AG09309 (cell line): ENCODE measurements at regions not wholly inside any gene's neighbourhood (a gene's known extent, or its start where the extent isn't known, plus 50 kb on each side); places are given as distances from the start of the nearest gene placed in this dataset.

Experiments used
- DNase-seq: peaks from one replicate; pipeline ENCODE4 v3.0.0-alpha.2; 2010; ENCODE audit warnings: low read depth
- H3K4me3 ChIP-seq: 2 replicates; pipeline ENCODE4 v1.5.1; 2011; ENCODE audit warnings: mild to moderate bottlenecking, low read depth, low read length, moderate library complexity; ENCODE audit not compliant: control insufficient read depth
- TF ChIP-seq, protein P1 (sequence below): IDR thresholded peaks from 2 replicates; pipeline ENCODE4 v1.5.1; 2011; ENCODE audit warnings: mild to moderate bottlenecking, low read depth, low read length, inconsistent platforms; ENCODE audit not compliant: insufficient read depth, control insufficient read depth; ENCODE audit errors: missing control alignments

DNA sequence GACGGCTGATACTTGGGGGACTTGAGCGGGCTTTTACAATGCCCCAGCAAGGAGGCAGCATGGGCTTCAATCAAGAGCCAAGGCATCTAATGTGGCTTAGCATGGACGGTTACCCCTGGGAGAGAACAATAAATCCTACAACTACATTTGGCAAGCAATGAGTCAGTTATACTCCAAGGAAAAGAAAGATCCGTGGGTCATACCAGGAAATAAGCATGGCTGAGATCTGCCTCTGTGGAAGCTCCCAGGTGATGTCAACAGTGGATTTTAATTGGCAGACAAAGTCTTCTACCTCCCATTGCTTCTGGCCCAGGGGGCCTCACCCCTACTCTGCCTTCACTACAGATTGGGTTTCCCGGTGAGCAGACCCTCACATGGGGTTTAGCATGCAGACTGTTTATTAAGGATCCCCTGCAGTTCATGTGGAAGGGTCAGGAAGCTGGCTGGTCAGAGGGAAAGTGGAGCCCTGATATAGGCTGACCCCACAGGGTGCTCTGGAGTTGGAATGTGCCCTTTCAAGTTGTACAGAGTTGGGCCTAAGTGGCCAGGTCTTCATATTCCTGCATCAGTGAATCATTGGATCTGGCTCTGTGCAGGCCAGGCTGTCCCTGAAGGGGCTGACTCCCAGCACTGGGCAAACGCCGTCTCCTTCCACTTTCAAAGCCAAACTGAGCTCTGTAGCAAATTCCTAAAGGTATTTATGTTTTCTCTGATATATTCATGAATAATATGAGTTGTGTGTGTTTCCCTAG is 91.3 kb upstream of the GGTLC1 start:
- H3K4me3 ChIP-seq: no peak overlapping the region
- no peak for DNase-seq
- TF ChIP-seq, protein P1, sequence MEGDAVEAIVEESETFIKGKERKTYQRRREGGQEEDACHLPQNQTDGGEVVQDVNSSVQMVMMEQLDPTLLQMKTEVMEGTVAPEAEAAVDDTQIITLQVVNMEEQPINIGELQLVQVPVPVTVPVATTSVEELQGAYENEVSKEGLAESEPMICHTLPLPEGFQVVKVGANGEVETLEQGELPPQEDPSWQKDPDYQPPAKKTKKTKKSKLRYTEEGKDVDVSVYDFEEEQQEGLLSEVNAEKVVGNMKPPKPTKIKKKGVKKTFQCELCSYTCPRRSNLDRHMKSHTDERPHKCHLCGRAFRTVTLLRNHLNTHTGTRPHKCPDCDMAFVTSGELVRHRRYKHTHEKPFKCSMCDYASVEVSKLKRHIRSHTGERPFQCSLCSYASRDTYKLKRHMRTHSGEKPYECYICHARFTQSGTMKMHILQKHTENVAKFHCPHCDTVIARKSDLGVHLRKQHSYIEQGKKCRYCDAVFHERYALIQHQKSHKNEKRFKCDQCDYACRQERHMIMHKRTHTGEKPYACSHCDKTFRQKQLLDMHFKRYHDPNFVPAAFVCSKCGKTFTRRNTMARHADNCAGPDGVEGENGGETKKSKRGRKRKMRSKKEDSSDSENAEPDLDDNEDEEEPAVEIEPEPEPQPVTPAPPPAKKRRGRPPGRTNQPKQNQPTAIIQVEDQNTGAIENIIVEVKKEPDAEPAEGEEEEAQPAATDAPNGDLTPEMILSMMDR: no peak

DNA sequence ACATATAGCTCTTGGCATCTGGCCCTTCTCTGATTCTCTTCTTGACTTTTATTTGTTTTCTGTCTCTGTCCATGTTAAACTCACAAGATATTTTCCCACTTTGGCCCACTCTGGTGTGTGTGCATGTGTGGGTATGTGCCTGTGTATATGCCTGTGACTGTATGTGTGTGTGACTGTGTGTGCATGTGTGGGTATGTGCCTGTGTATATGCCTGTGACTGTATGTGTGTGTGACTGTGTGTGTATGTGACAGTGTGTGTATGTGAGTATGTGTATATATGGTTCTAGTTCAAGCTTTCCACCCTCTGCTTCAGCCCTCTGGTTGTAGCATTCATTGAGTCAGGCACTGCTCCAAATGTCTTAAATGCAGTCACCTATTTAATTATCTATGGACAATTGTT is 88.6 kb upstream of the GGTLC1 start:
- no peak overlapping the region for H3K4me3 ChIP-seq
- TF ChIP-seq, protein P1: no peak

DNA sequence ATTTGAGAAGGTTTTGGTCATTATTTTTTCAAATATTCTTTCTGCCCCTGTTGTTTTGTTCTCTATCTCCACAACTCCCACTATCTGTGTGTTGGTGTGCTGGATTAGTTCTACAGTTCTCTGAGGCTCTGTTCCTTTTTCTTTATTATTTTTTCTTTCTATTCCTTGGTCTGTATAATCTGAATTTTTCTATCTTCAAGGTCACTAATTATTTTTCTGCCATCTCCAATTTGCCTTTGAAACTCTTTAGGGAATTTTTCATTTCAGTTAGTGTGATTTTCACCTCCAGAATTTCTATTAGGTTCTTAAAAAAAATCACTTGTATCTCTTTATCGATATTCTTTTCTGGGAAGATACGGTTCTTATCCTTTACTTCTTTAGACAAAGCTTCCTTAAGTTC is 82.1 kb upstream of the GGTLC1 start:
- TF ChIP-seq, protein P1: no peak
- no peak overlapping the region for H3K4me3 ChIP-seq
- no peak for DNase-seq

More for the DNA sequence above, 88.6 kb upstream of the GGTLC1 start:
- no peak for DNase-seq

DNA sequence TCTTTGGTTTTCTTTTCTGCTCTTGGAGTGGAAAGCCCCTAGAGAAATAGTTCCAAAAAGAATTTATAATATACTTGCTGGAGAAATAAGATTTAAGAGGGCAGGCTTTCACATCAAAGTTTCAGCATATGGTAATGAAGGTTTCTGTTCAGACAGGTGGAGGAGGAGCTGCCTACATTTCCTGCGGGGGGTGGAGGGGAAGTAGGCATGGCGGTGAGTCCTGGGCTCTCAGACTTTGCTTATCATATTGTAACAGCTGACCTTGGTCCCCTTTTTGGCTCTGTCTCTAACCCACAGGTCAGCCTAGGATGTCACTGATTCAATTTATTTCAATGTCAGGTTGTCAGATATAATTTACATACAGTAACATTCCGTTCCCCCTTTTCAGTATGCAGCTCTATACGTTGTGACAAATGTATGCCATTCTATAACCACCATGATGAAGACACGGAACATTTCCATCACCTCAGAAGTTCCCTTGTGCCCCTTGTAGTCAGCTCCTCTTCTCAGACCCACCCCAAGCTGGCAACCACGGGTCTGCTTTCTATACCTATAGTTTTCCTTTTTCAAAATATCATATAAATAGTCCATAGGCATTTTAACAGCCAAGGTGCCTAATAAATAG is 77.6 kb upstream of the GGTLC1 start:
- DNase-seq: no peak
- no peak overlapping the region for H3K4me3 ChIP-seq
- TF ChIP-seq, protein P1: no peak

DNA sequence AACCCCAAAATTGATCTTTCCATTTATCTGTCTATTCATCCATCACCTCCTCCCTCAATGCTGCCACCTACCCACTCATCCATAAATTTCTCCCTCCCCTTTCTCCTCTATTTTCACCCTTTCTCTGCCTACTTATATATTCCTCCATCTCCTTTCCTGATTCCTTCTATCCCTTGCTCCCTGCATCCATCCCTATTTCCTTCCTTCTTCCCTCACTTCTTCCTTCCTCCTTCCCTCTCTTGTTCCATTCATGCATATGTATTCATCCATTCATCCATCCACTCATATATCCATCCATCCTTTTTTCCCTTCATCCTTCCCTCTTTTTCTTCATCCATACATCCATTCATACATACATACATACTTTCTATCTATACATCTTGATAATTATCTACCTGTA is 76.3 kb upstream of the GGTLC1 start:
- DNase-seq: no peak
- TF ChIP-seq, protein P1: no peak
- H3K4me3 ChIP-seq: no peak overlapping the region

DNA sequence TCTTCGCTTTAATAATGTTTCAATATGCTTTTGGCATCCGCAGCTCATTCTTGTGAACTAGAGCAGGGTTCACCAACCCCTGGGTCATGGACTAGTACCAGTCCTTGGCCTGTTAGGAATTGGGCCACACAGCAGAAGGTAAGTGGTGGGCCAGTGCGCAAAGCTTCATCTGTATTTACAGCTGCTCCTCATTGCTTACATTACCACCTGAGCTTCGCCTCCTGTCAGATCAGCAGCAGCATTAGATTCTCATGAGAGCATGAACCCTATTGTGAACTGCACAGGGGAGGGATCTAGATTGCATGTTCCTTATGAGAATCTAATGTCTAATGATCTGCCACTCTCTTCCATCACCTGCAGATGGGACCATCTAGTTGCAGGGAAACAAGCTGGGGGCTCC is 75.5 kb upstream of the GGTLC1 start:
- no peak for DNase-seq
- TF ChIP-seq, protein P1: no peak
- H3K4me3 ChIP-seq: no peak overlapping the region
